Activated T-cell treated with anti-CD3 and anti-CD28 coated beads for 48 hours (primary cell): ENCODE measurements at regions not wholly inside any gene's neighbourhood (a gene's known extent, or its start where the extent isn't known, plus 50 kb on each side); places are given as distances from the start of the nearest gene placed in this dataset.
"Not testable (repeated sequence)": the region's sequence is repeated elsewhere in the genome, so short reads cannot be mapped to it uniquely, and the experiment has no call there.

ENCODE experiments used
- DNase-seq: peaks from one replicate; pipeline ENCODE4 v3.0.0-alpha.2; 2020; ENCODE audit warnings: low read depth

- no peak for DNase-seq
These were observed 240.7 kb downstream of the TFEC start for GRCh38 chr7:115789901-115790300.

GRCh38 chr7:115789473-115789872 lies 241.1 kb downstream of the TFEC start:
- not testable (repeated sequence) for DNase-seq

DNA sequence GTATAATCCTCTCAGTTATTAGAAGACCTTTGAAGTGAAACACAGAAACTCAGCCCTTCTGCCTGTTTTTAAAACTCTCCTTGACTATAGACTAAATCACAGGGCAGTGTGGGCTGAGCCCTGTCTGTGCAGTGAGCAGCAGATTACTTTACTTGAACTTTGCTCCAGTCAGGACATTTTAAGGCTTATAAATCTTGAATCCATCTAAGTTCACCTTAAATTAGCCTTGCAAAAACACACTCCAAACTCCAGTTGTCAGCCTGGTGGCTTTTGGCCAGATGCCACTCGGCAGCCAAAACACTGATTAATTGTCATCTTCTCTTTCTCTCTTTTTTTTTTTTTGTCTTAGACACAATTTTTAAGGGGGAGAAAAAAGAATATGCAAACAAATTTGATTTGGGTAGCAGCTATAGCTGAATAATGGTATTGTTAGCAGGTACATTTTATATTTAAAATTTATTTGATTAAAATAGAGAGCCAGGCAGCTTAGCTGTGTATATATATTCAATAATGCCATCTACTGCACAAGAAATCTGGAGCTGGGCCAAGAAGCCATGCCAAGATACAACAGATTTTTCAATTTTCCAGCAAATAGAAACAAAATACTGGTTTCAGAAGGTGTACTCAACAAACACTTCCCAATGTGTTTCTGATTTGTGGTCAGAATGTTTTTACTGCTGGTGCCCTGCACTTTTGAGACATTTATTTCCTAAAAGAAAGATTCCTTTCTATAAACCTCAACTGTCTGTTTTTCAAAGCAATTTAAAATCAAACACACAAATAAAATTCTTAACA lies 247.7 kb downstream of the TFEC start:
- no peak for DNase-seq

DNA sequence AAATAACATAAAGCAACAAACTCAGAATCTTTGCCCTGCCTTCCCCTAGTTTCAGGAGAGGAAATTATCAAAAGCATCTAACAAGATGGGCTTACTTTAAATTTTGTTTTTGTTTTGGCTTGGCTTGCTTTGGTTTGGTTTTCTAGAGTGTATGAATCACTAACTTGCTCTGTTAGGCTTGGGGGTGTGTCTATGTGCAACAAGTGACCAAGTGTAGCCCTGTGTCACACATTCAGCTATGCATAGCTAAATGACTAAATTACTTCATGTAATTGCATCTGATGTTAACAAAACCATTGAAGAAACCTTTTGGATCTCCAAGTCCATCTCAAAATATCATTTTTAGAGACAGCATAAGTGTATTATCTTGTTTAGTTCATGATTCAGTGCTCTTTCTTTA lies 251.0 kb downstream of the TFEC start:
- DNase-seq, result no peak

GRCh38 chr7:115775981-115776380 lies 254.6 kb downstream of the TFEC start:
- DNase-seq, result no peak

DNA sequence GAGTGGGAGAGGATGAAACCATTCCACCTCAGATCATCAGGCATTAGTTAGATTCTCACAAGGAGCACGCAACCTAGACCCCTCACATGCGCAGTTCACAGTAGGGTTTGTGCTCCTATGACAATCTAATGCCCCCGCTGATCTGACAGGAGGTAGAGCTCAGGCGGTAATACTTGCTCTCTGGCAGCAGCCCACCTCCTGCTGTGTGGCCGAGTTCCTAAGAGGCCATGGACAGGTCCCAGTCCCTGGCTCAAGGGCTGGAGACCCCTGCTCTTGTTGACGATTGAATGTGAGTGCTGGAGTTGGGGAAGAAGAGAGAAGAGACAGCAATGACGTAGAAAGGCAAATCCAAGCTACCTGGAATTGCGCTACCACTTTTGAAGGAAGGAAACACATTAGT lies 267.2 kb downstream of the TFEC start:
- DNase-seq, result no peak

GRCh38 chr7:115758025-115758424 lies 272.5 kb downstream of the TFEC start:
- DNase-seq, result no peak

GRCh38 chr7:115754226-115754625 lies 276.3 kb downstream of the TFEC start:
- no peak for DNase-seq

DNA sequence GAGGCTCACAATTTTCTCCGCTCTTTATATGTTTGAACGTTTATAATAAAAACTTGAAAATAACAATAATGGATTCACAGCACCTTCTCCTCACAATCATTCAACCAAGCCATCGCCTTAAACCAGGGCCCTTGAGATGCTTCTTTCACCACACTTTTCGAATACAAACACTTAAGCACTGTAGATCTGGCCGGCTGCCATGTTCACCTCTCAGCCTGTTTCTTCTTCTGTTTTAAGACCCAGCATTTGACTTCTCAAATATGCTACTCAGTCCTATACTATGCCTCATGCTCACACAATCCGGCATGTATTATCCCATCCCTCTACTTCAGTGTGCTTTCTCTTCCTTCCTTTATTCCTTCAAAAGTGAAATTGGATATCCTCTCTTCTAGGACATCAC lies 280.6 kb downstream of the TFEC start:
- DNase-seq, result no peak

- no peak for DNase-seq
These were observed 282.3 kb downstream of the TFEC start for GRCh38 chr7:115748123-115748738.

GRCh38 chr7:115747174-115747573 lies 283.4 kb downstream of the TFEC start:
- no peak for DNase-seq

GRCh38 chr7:115740043-115740442 lies 290.5 kb downstream of the TFEC start:
- no peak for DNase-seq

DNA sequence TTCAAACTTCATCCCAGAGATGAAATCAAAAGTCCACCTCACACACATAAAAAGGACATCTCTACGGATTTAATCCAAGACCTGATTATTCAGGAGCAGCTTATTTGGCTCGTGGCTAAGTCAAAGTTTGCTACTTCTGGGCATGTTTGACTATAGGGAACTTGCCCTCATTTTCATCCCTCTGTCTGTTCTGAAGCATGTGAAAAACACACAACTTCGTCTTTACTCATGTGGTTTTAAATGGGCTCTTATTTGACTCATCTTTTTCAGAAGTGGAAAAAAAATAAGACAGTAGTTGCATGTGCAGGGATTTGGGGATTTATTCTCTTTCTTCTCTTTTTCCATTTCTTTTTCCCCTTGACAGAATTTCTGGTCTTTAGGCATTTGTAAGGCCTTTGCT lies 295.9 kb downstream of the TFEC start:
- no peak for DNase-seq

GRCh38 chr7:115731796-115732471 lies 298.6 kb downstream of the TFEC start:
- no peak for DNase-seq

- no peak for DNase-seq
These were observed 302.0 kb downstream of the TFEC start for GRCh38 chr7:115728518-115728917.

GRCh38 chr7:115724400-115725056 lies 306.0 kb downstream of the TFEC start:
- DNase-seq, result no peak

DNA sequence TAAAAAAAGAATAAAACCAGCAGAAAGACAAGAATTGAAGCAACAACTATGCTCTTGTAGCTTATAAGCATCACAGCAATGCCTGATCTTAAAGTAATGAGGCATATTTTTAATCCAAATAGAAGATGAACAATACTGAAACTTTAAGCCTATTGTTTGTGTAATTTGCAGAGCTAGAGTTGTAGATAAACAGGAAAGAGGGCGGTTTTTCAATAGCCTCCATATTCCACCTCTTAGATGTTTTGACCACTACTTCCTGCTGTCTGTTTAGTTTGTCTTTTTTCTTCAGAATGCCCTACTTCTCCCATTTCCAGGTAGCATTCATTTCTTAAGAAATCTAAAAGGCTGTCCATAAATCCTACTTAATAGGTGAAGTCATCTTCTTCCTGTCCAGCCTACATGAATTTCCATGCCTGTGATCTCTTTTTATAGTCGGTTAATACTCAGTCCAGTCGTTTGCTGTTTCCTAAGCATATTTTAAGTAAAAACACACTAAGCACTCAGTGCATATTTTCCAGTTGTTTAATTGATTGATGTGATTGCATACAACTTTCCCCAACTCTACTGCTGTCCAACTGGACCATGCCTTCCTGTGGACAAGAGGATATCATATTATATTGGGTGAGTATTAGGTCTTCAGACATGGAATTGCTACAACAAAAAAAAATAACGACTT lies 308.1 kb downstream of the TFEC start:
- no peak for DNase-seq

DNA sequence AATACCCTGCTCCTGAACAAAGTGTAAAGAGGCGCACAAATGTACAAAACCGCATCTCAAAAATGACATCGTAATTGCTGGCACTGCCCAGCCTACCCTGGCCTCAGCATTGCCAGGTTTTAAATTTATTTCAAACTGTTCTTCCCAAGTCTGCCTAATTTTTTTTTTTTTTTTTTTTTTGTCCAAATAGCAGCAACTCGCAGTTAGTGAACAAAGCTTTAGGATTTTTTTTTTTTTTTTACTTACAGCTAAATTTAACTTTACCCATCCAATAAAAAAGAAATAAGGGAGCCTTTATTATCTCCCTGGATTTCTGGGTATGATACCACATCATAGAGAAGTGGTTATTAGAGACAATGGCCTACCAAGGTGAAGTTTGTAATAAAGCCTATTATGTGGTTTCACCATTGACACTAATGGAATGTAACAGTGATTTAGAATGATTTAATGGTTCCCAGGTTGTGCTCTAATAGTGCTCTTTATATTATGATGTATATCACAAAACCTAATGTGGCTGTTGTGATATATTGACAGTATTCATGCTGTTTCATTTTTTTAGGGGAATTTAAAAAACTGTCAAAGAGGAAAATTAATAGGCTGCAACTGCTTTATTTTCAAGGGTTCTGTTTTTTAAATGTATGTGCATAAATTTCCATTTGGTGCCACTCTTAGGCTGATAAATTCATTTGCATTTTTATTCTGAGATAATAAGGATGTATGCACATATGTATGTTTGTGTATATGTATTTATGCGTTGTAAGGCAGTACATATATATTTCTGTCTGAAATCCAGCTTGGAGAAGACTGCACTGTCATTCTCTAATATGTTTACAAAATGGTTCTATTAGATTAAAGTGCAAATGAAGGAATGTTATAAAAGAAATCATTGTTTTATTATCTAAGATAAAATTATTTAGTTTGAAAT lies 309.0 kb downstream of the TFEC start:
- DNase-seq, result no peak

- DNase-seq, result no peak
These were observed 310.6 kb downstream of the TFEC start for GRCh38 chr7:115719963-115720362.

DNA sequence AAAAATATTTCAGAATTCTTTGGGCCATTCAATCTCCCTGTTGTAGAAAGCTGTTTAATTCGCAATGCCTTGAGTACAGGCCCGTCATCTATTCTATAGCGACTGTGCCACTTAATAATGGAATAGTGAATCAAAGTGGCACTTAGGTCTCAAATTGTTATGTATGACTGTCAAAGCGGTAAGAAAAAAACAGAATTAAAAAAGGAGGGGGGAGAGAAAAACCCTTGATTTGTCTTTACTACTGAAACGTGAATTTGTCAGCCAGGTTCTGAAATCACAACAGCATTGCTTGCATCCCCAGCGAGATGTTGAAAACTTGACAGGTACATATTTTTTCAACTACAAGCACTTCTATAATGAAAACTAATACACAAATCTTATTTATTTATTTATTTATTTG lies 320.9 kb downstream of the TFEC start:
- DNase-seq, result no peak

DNA sequence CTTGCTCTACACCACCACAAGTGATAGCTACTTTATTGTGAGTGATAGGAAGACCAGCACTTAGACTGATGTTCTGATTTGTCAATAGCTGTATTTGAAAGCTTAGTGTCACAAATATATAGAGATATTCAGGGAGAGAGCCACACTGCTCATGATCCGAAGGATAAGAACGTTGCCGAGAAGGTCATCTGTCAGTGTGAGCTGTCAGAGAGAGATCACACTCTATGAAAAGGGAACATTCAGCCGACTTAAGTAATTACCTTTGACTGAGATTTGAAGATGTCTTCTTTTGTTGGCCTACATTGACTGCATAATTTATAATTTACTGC lies 322.6 kb downstream of the TFEC start:
- DNase-seq, result no peak
